SK-N-MC (cell line): ENCODE measurements at regions not wholly inside any gene's neighbourhood (a gene's known extent, or its start where the extent isn't known, plus 50 kb on each side); places are given as distances from the start of the nearest gene placed in this dataset.

Experiments used
- EZH2 ChIP-seq: fragments of 200-600 bp; sonication (generic); IDR thresholded peaks from one replicate; pipeline ENCODE4 v1.6.1; 2017; ENCODE audit warnings: antibody characterized with exemption
- FOXP2 ChIP-seq: optimal IDR thresholded peaks from 2 replicates; pipeline ENCODE3; 2011; ENCODE audit warnings: mild to moderate bottlenecking, moderate library complexity; ENCODE audit not compliant: insufficient read depth; ENCODE audit errors: extremely low read length, control extremely low read depth
- POLR2AphosphoS5 ChIP-seq: IDR thresholded peaks from 2 replicates; pipeline ENCODE4 v1.6.1; 2012; ENCODE audit warnings: mild to moderate bottlenecking, low read depth, low read length, borderline replicate concordance

DNA sequence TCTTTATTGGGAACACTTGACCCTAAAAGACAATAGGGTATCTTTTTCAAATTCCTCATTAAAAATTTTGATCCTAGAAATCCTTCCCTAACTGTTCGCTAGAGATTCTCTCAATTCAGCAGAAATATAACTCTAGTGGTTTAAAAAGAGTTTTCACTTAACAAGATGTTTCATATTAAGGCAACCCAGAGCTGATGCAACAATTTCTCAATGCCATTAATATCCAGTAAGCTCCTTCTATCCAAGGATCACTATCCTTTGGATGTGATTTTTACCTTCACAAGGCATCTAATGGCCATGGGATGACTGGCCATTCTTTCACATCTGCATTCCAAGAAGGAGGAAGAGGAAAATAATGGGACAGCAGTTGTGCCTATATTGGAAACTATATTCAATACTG, 183.4 kb downstream of the ANKRD50 start:
- TF ChIP-seq POLR2AphosphoS5 = no peak
- no peak for TF ChIP-seq EZH2
- no peak for TF ChIP-seq FOXP2
